BLaER1 (cell line): ENCODE measurements at regions not wholly inside any gene's neighbourhood (a gene's known extent, or its start where the extent isn't known, plus 50 kb on each side); places are given as distances from the start of the nearest gene placed in this dataset.

Source experiments
- H3K27ac ChIP-seq: shearing (Covaris generic); formaldehyde crosslinking; 2 replicates; pipeline ENCODE4 v1.8.1; 2022
- H3K27me3 ChIP-seq: shearing (Covaris generic); formaldehyde crosslinking; 2 replicates; pipeline ENCODE4 v1.8.1; 2022
- H3K36me3 ChIP-seq: shearing (Covaris generic); formaldehyde crosslinking; 2 replicates; pipeline ENCODE4 v1.8.1; 2022
- H3K4me1 ChIP-seq: shearing (Covaris generic); formaldehyde crosslinking; 2 replicates; pipeline ENCODE4 v1.8.1; 2022
- H3K4me2 ChIP-seq: shearing (Covaris generic); formaldehyde crosslinking; 2 replicates; pipeline ENCODE4 v1.8.1; 2022
- H3K4me3 ChIP-seq: shearing (Covaris generic); formaldehyde crosslinking; 2 replicates; pipeline ENCODE4 v1.8.1; 2022
- H3K9ac ChIP-seq: shearing (Covaris generic); formaldehyde crosslinking; 2 replicates; pipeline ENCODE4 v1.8.1; 2022
- H3K9me3 ChIP-seq: shearing (Covaris generic); formaldehyde crosslinking; 2 replicates; pipeline ENCODE4 v1.8.1; 2022
- H4K20me1 ChIP-seq: shearing (Covaris generic); formaldehyde crosslinking; 2 replicates; pipeline ENCODE4 v1.8.1; 2022
- Cebpa-rat ChIP-seq: shearing (Covaris generic); IDR thresholded peaks from 2 replicates; pipeline ENCODE4 v1.8.1; 2022

DNA sequence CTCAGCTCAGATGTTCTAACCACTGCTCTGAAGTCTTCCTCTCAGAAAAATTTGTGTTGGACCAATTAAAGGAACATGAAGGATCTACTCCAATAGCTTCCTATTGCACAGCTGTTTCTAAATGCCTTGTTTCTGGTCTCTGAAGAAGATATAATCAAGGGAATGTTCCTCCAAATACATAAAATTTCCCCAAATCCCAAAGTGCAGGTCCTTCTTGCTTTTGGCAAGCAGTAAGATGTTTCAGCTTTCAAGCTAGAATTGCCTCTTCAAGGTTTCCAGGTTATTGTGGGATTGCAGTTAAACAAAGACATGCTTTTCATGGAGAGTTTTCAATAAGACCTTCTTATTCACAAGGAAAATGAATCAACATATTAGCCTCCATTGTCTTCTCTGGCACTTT, 574.5 kb upstream of the SLIT2 start:
- no peak overlapping the region for H3K27ac ChIP-seq
- H3K9ac ChIP-seq, result no peak overlapping the region
- H3K9me3 ChIP-seq, result no peaks in the 10 kb centered on the region
- H3K4me2 ChIP-seq, result no peak overlapping the region
- peaks cover 27% of the 10 kb centered on the region for H3K4me1 ChIP-seq
- no peaks in the 10 kb centered on the region for H3K36me3 ChIP-seq
- TF ChIP-seq Cebpa-rat, result no peak
- no peaks in the 10 kb centered on the region for H4K20me1 ChIP-seq
- H3K27me3 ChIP-seq, result no peaks in the 10 kb centered on the region
- no peak overlapping the region for H3K4me3 ChIP-seq

- Histone ChIP-seq H3K9ac (no peak overlapping the region), H3K27me3 (no peaks in the 10 kb centered on the region), H3K4me1 (peaks cover 27% of the 10 kb centered on the region), H3K27ac (no peak overlapping the region), H3K36me3 (no peaks in the 10 kb centered on the region), H3K4me3 (no peak overlapping the region), H3K9me3 (peaks cover 13% of the 10 kb centered on the region), H3K4me2 (peak overlapping the region; percentile 26; the same call in 1 of the 2 replicates), H4K20me1 (no peaks in the 10 kb centered on the region)
- no peak for TF ChIP-seq Cebpa-rat
Observed at GRCh38 chr4:19675172-19675811, 576.4 kb upstream of the SLIT2 start.

- Histone ChIP-seq H3K27ac (no peak overlapping the region), H3K4me1 (no peaks in the 10 kb centered on the region), H3K4me2 (no peak overlapping the region), H3K36me3 (no peaks in the 10 kb centered on the region), H3K9me3 (peaks cover 3% of the 10 kb centered on the region; the same call in 1 of the 2 replicates), H3K4me3 (no peak overlapping the region), H3K27me3 (no peaks in the 10 kb centered on the region), H3K9ac (no peak overlapping the region), H4K20me1 (no peaks in the 10 kb centered on the region)
- TF ChIP-seq Cebpa-rat, result no peak
Observed at GRCh38 chr4:19659101-19659500, 592.6 kb upstream of the SLIT2 start.

GRCh38 chr4:19657856-19658255, 593.8 kb upstream of the SLIT2 start:
- no peaks in the 10 kb centered on the region for H3K4me1 ChIP-seq
- H3K9ac ChIP-seq, result no peak overlapping the region
- no peak for TF ChIP-seq Cebpa-rat
- peaks cover 3% of the 10 kb centered on the region for H3K9me3 ChIP-seq
- no peaks in the 10 kb centered on the region for H4K20me1 ChIP-seq
- no peak overlapping the region for H3K4me3 ChIP-seq
- no peaks in the 10 kb centered on the region for H3K27me3 ChIP-seq
- H3K4me2 ChIP-seq, result no peak overlapping the region
- no peak overlapping the region for H3K27ac ChIP-seq
- no peaks in the 10 kb centered on the region for H3K36me3 ChIP-seq

GRCh38 chr4:19655666-19656065, 596.0 kb upstream of the SLIT2 start:
- H3K27ac ChIP-seq, result no peak overlapping the region
- H3K4me1 ChIP-seq, result no peaks in the 10 kb centered on the region
- no peak overlapping the region for H3K4me2 ChIP-seq
- no peaks in the 10 kb centered on the region for H3K36me3 ChIP-seq
- no peak for TF ChIP-seq Cebpa-rat
- H3K9me3 ChIP-seq, result no peaks in the 10 kb centered on the region; the same call in 1 of the 2 replicates
- no peak overlapping the region for H3K9ac ChIP-seq
- no peaks in the 10 kb centered on the region for H4K20me1 ChIP-seq
- H3K4me3 ChIP-seq, result no peak overlapping the region
- no peaks in the 10 kb centered on the region for H3K27me3 ChIP-seq

DNA sequence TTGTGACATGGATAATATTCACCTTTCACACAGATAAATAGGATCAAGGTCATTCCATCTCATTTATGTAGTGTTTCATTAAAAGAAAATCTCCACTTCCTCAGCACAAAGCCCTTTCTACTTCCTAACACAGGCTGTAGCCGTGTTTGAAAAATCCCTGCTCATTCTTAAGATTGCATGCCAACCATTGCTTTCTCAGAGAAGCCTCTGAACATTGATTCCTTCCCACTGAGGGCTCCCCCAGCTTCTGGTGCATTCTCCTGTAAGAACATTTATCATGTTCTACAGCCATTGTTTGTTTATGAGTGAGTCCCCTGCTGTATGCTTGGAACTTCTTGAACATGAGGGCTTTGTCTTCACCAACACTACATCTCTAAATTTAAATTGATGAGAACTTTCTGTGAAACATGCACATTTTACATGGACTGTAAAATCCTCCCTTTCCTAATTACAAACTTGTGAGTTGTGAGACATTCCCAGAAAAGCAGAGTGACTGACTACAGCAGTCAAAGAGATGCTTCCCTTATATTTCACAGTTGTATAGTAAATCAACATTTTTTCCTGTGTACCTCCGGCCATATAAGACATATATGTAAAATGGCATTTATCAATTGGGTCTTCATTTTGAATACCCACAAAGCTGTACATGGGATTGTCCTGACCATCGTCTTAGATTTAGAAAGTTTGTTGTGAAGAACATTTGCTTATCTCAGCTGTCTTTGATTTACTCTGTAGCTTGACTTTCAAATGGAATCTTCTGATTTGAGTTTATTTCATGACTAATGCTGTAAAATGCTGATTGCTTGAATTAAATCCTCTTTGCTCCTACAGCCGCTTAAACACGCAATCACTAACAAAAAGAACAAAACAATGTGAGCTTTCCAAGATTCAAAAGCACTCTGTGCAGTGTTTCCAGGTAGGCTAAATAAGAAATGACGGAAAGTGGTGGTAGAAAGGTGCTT, 600.5 kb upstream of the SLIT2 start:
- no peaks in the 10 kb centered on the region for H3K27me3 ChIP-seq
- H3K4me1 ChIP-seq, result no peaks in the 10 kb centered on the region
- no peak overlapping the region for H3K4me3 ChIP-seq
- no peaks in the 10 kb centered on the region for H3K36me3 ChIP-seq
- no peaks in the 10 kb centered on the region; the same call in 1 of the 2 replicates for H3K9me3 ChIP-seq
- H3K27ac ChIP-seq, result no peak overlapping the region
- H4K20me1 ChIP-seq, result no peaks in the 10 kb centered on the region
- TF ChIP-seq Cebpa-rat, result no peak
- no peak overlapping the region for H3K9ac ChIP-seq
- no peak overlapping the region for H3K4me2 ChIP-seq

DNA sequence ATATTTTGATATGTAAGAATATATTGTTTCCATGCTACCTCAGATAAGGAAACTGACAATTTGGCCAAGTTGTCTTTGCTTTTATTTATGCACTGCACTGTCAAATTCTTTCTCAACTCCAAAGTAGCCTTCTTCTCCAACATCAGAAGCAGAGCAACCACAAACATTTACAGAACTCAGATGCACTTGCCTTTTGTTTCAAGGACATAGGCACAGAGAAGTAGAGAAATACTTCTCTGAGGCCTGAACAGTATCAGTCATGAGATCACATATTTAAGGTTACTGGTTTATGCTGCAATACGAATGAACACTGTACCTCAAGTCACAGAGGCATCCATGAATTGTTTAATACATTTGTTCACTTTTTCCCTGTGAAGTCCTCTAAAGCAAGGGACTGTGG, 606.1 kb upstream of the SLIT2 start:
- H3K9me3 ChIP-seq, result no peaks in the 10 kb centered on the region
- H4K20me1 ChIP-seq, result no peaks in the 10 kb centered on the region
- no peaks in the 10 kb centered on the region for H3K36me3 ChIP-seq
- no peak overlapping the region for H3K9ac ChIP-seq
- H3K4me3 ChIP-seq, result no peak overlapping the region
- no peak overlapping the region for H3K27ac ChIP-seq
- TF ChIP-seq Cebpa-rat, result no peak
- peaks cover 7% of the 10 kb centered on the region; the same call in 1 of the 2 replicates for H3K4me1 ChIP-seq
- no peaks in the 10 kb centered on the region for H3K27me3 ChIP-seq
- no peak overlapping the region for H3K4me2 ChIP-seq

- Histone ChIP-seq H3K9me3 (peaks cover 9% of the 10 kb centered on the region), H3K4me1 (no peaks in the 10 kb centered on the region), H3K27me3 (no peaks in the 10 kb centered on the region), H3K9ac (no peak overlapping the region), H3K36me3 (no peaks in the 10 kb centered on the region), H3K4me3 (no peak overlapping the region), H3K27ac (no peak overlapping the region), H4K20me1 (no peaks in the 10 kb centered on the region), H3K4me2 (no peak overlapping the region)
- TF ChIP-seq Cebpa-rat, result no peak
Observed at GRCh38 chr4:19636451-19636850, 615.3 kb upstream of the SLIT2 start.

DNA sequence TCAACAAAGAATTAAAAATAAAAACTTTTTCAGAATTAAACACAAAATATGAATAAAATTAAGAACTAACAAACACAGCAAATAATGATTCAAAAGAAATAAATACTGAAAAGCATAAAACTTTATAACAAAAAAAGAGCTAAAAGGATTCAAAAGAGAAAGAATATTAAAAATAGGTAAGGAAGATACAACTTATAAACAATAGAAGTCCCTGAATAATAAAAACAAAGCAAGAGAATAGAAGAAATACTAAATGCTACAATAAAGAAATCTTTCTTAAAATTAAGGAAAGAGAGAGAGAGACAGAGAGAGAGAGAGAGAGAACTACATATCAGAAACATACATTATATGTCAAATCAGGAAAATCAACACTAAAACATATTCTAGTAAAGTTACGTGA, 619.9 kb upstream of the SLIT2 start:
- Histone ChIP-seq H3K27me3 (no peaks in the 10 kb centered on the region), H3K9ac (no peak overlapping the region), H3K4me3 (no peak overlapping the region), H3K27ac (no peak overlapping the region), H3K4me1 (no peaks in the 10 kb centered on the region), H3K4me2 (no peak overlapping the region), H3K9me3 (peaks cover 9% of the 10 kb centered on the region), H3K36me3 (no peaks in the 10 kb centered on the region), H4K20me1 (no peaks in the 10 kb centered on the region)
- no peak for TF ChIP-seq Cebpa-rat

DNA sequence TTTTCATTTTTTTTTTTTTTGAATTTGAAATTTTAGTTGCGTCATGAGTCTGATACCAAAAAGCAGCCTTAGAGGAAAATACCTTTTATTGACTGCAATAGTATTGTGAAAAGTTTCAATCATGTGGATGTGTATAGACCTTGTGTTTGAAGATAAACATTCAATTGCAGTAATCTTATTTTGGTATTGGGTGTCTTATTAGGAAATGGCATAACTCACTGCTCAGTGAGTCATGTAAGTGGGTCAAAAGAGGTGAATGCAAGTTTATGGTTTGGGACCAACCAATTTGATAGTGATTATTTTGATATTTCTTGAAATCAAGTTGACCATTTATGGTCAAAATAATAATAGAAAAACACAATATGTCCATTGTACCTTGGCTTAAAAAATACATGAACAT, 627.8 kb upstream of the SLIT2 start:
- no peak for TF ChIP-seq Cebpa-rat
- Histone ChIP-seq H3K9ac (no peak overlapping the region), H3K27me3 (no peaks in the 10 kb centered on the region), H3K4me3 (no peak overlapping the region), H4K20me1 (no peaks in the 10 kb centered on the region), H3K4me1 (no peaks in the 10 kb centered on the region), H3K27ac (no peak overlapping the region), H3K4me2 (no peak overlapping the region), H3K9me3 (0 out of 2 replicates have a peak, but pooled peaks cover 8% of the 10 kb centered on the region), H3K36me3 (no peaks in the 10 kb centered on the region)
